Islet precursor cell (in vitro differentiated cells): ENCODE measurements at regions not wholly inside any gene's neighbourhood (a gene's known extent, or its start where the extent isn't known, plus 50 kb on each side); places are given as distances from the start of the nearest gene placed in this dataset.

Experiments used
- DNase-seq: peaks from one replicate; pipeline ENCODE4 v3.0.0-alpha.2; 2018

- no peak for DNase-seq
Observed at GRCh38 chr2:156784020-156784701, 348.0 kb downstream of the GPD2 start.

GRCh38 chr2:156787517-156787916 lies 351.3 kb downstream of the GPD2 start:
- DNase-seq: no peak

- no peak for DNase-seq
Observed at GRCh38 chr2:156790343-156791037, 354.3 kb downstream of the GPD2 start.

GRCh38 chr2:156792242-156792840 lies 356.2 kb downstream of the GPD2 start:
- no peak for DNase-seq

- DNase-seq: no peak
Observed at GRCh38 chr2:156797832-156798231, 361.7 kb downstream of the GPD2 start.

- DNase-seq: no peak
Observed at GRCh38 chr2:156800065-156800653, 364.0 kb downstream of the GPD2 start.

- DNase-seq: no peak
Observed at GRCh38 chr2:156800781-156801361, 364.7 kb downstream of the GPD2 start.

GRCh38 chr2:156803243-156803642 lies 367.1 kb downstream of the GPD2 start:
- no peak for DNase-seq

GRCh38 chr2:156803967-156804366 lies 367.8 kb downstream of the GPD2 start:
- DNase-seq: no peak

- no peak for DNase-seq
Observed at GRCh38 chr2:156810094-156810493, 373.9 kb downstream of the GPD2 start.

- no peak for DNase-seq
Observed at GRCh38 chr2:156812496-156812895, 376.3 kb downstream of the GPD2 start.

GRCh38 chr2:156817430-156817829 lies 381.3 kb downstream of the GPD2 start:
- no peak for DNase-seq

- no peak for DNase-seq
Observed at GRCh38 chr2:156818221-156818620, 382.0 kb downstream of the GPD2 start.

- DNase-seq: no peak
Observed at GRCh38 chr2:156818944-156819343, 382.8 kb downstream of the GPD2 start.

GRCh38 chr2:156826341-156826933 lies 390.3 kb downstream of the GPD2 start:
- no peak for DNase-seq

GRCh38 chr2:156834431-156834830 lies 398.3 kb downstream of the GPD2 start:
- no peak for DNase-seq

GRCh38 chr2:156837635-156838370 lies 401.6 kb downstream of the GPD2 start:
- DNase-seq: no peak

GRCh38 chr2:156841321-156841720 lies 405.1 kb downstream of the GPD2 start:
- no peak for DNase-seq

GRCh38 chr2:156845806-156846558 lies 409.8 kb downstream of the GPD2 start:
- peak; percentile 54 for DNase-seq

GRCh38 chr2:156852210-156852609 lies 405.3 kb upstream of the GALNT5 start:
- DNase-seq: no peak

- no peak for DNase-seq
Observed at GRCh38 chr2:156852681-156853080, 404.8 kb upstream of the GALNT5 start.

GRCh38 chr2:156864325-156864724 lies 393.2 kb upstream of the GALNT5 start:
- no peak for DNase-seq
